ENCODE measurements at regions not wholly inside any gene's neighbourhood (a gene's known extent, or its start where the extent isn't known, plus 50 kb on each side); places are given as distances from the start of the nearest gene placed in this dataset.

GRCh38 chr2:215742021-215742420 lies 271.3 kb downstream of the MREG start:
- TF ChIP-seq EP300 (IDR thresholded peaks at IDR 0.05) (no peak), CTCF (IDR thresholded peaks at IDR 0.05) (no peak)

Measured in ovary (tissue), 3 donors.